Fibroblast of gingiva (primary cell): ENCODE measurements at regions not wholly inside any gene's neighbourhood (a gene's known extent, or its start where the extent isn't known, plus 50 kb on each side); places are given as distances from the start of the nearest gene placed in this dataset.

Experiments
- DNase-seq: peaks from one replicate; pipeline ENCODE4 v3.0.0-alpha.2; 2011; ENCODE audit warnings: low read depth

GRCh38 chr3:56864090-56864489 is 62.3 kb upstream of the ARHGEF3 start:
- DNase-seq, result no peak

DNA sequence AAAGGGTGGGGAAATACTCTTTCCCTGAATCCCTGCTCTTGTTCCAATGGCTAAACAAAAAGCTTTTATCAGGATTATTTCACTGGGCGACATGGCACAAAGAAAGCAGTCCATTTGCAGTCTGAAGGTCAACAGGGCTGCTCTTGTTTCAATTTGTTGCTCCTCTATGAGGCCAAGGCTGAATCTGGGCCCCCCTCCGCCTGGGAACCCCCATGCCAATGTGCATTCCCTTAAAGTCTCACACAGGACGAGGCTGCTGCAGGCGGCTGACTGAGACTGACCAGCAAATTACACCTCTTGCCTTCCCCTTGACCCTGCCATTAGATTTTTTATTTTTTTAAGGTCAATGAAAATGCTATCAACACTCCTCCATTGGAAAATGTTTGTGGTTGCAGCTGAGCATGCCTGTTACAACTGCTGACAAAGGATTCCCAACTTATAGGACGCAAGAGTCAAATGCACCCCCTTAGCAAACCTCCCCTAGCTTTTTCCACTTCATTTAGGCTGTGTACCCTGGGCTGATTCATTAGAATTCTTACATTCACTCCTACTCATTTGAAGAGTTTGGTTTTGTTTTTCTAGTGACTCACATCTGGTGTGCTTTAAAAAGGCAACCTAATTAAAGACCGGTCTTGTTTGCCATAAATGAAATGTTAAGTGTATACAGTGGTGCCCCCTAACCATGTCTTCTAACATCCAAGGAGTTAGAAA is 60.8 kb upstream of the ARHGEF3 start:
- DNase-seq, result peak; percentile 14

- no peak for DNase-seq
Observed at GRCh38 chr3:56861511-56861910, 59.8 kb upstream of the ARHGEF3 start.

- DNase-seq, result no peak
Observed at GRCh38 chr3:56860939-56861338, 59.2 kb upstream of the ARHGEF3 start.

GRCh38 chr3:56860351-56860750 is 58.6 kb upstream of the ARHGEF3 start:
- DNase-seq, result no peak

- DNase-seq, result no peak
Observed at GRCh38 chr3:56858331-56858730, 56.6 kb upstream of the ARHGEF3 start.

DNA sequence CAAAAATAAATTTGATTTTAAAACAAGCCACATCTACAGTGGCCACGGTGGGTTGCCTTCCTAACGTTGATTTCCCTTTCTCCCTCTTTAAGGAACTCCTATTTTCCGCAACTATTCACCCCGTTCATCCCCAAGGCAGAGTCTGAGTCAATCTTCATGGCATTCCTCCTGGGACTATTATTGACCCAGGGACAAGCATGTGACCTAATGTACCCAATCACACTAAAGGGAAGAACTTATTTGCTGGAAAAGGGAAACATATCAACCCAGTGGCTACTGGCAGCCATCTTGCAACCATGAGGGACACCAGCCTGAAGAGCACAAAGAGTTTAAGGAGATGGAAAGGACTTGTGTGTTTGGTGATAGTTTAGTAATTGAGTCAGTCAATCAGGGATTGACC is 55.4 kb upstream of the ARHGEF3 start:
- DNase-seq, result no peak

DNA sequence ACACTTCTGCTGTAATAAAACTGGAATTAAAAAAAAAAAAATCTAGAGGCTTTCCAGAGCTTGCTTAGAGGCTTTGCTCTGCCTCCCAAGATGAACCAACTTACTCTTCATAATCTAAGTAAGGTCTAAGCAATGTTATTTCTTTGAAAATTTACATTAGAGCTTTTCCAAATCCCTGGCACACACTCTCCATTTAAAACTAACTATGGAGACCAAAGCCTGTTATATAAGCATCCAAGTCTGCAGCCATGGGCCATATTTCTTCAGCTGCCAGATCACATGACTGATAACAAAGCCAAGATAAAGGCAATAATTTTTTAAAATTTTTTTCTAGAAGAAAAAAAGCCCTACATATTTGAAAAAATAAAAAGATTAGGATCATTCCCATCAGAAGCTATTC is 55.0 kb upstream of the ARHGEF3 start:
- no peak for DNase-seq

DNA sequence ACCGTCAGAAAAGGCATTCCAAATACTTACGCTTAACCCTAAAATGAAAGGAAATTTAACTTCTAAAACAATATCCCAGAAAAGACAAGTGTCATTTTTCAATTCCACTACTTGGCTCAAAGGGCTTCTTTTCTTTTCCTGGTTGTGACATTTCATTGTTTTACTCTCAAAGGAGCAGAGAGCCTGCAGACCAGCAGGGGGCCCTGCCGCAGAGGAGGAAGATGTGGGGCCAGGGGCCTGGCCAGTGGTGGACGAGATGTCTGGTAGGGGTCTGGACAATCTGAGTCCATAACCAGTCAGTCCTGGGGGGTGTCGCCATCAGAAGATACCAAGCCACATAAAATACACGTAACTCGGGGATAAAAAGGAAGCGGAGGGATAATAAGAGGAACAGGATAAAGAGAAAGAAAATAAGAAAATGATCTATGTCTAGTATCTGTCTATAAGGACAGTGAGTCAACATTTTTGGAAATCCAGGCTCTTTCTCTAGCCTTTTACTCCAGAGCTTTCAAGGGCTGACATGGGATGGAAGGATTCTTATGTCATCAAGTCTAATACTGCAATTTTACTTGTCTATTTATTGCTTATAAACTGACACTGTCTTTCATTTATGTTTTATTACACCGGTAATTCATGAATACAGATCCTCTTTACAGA is 54.2 kb upstream of the ARHGEF3 start:
- no peak for DNase-seq

GRCh38 chr3:56854856-56855611 is 53.3 kb upstream of the ARHGEF3 start:
- DNase-seq, result no peak

DNA sequence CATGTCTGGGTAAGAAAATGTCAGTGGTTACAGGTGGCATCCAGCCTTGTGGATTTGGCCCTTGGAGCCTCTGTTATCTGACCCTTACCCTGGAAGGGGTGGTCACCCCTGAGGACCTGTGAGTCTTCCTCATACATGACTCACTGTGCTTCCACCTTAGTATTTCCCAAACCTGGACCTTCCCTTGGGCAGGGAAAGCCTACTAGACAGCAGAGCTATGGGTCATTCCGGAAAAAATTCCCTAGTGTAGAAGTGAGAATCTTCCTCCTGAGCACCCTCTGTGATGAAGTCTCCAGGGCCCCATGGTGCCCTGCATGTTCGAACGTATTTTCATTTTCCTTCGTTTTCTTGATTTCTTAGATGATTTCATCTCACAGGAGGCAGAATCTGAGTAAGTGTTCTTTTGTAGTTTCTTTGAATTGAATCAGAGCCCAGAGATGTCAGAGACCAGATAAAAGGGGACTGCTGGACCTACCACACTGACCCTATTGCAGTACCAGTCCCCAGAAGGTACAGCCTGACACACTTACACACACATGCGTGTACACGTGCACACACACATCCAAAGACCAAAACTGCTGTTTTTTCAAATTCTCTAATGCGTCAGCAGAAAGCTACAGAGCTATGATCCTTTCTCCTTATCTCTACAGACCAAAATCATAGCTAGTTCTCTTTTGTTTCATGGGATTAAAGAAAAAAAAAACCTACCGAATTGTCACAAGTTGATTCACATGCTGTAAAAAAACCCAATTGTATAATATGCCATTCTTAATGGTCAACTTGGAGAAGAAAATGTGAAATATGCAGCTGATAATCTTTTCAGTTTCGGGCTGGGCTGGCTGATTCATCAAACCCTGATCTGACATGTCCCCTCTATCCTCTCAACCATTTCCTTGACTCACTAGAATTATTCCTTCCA is 50.5 kb upstream of the ARHGEF3 start:
- no peak for DNase-seq
